ENCODE measurements at regions not wholly inside any gene's neighbourhood (a gene's known extent, or its start where the extent isn't known, plus 50 kb on each side); places are given as distances from the start of the nearest gene placed in this dataset.
"Not testable (repeated sequence)": the region's sequence is repeated elsewhere in the genome, so short reads cannot be mapped to it uniquely, and the experiment has no call there.

GRCh38 chr1:208990456-208990855 is 593.1 kb upstream of the CAMK1G start:
- Histone ChIP-seq H3K4me3 (no peak overlapping the region), H3K27ac (no peak overlapping the region), H3K36me3 (no peaks in the 10 kb centered on the region), H3K27me3 (ENCODE audit: low read depth) (no peaks in the 10 kb centered on the region), H3K4me1 (peaks cover 12% of the 10 kb centered on the region), H3K9me3 (no peaks in the 10 kb centered on the region)
- DNase-seq (no peak), ATAC-seq (no peak)
- intact Hi-C loops (cut with DNase I), result no loop called here
- TF ChIP-seq, protein P1, sequence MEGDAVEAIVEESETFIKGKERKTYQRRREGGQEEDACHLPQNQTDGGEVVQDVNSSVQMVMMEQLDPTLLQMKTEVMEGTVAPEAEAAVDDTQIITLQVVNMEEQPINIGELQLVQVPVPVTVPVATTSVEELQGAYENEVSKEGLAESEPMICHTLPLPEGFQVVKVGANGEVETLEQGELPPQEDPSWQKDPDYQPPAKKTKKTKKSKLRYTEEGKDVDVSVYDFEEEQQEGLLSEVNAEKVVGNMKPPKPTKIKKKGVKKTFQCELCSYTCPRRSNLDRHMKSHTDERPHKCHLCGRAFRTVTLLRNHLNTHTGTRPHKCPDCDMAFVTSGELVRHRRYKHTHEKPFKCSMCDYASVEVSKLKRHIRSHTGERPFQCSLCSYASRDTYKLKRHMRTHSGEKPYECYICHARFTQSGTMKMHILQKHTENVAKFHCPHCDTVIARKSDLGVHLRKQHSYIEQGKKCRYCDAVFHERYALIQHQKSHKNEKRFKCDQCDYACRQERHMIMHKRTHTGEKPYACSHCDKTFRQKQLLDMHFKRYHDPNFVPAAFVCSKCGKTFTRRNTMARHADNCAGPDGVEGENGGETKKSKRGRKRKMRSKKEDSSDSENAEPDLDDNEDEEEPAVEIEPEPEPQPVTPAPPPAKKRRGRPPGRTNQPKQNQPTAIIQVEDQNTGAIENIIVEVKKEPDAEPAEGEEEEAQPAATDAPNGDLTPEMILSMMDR (IDR thresholded peaks at IDR 0.05), result no peak

DNA sequence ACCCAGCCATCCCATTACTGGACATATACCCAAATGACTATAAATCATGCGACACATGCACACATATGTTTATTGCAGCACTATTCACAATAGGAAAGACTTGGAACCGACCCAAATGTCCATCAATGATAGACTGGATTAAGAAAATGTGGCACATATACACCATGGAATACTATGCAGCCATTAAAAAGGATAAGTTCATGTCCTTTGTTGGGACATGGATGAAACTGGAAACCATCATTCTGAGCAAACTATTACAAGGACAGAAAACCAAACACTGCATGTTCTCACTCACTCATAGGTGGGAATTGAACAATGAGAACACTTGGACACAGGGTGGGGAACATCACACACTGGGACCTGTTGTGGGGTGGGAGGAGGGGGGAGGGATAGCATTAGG is 586.5 kb upstream of the CAMK1G start:
- intact Hi-C loops (cut with DNase I); H3K9me3 ChIP-seq; H3K27me3 ChIP-seq (ENCODE audit: low read depth); H3K4me1 ChIP-seq; DNase-seq; H3K4me3 ChIP-seq; H3K27ac ChIP-seq; ATAC-seq; H3K36me3 ChIP-seq: not testable (repeated sequence)

DNA sequence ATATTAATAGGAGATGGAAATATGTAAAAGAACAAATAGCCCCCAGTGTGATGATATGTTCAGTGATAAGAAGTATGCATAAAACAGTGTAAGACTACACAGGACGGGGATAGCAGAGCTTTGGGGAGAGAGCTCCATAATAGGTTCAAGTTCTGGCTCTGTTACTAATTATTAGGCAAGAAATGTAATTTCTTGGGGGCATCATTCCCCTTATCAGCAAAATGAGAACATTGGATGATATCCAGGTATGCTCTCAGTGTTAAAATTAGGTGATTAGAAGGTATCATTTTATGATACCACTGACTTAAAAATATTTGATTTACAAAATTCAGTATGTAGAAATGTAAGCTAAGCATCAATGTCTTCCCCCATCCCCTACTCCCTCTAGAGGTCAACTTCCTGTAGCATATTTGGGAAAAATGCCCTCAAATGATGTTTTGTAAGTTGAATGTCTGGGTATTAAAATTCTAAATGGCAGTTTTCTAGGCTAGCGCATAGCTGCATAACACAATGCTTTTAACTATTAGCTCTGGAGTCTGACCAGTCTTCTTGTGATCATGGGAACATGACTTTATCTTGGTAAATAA is 585.7 kb upstream of the CAMK1G start:
- Histone ChIP-seq H3K36me3 (no peaks in the 10 kb centered on the region), H3K27me3 (ENCODE audit: low read depth) (no peaks in the 10 kb centered on the region), H3K9me3 (no peaks in the 10 kb centered on the region), H3K4me1 (no peaks in the 10 kb centered on the region), H3K4me3 (no peak overlapping the region), H3K27ac (no peak overlapping the region)
- no peak for DNase-seq
- intact Hi-C loops (cut with DNase I), result no loop called here
- ATAC-seq, result no peak
- TF ChIP-seq, protein P1 (IDR thresholded peaks at IDR 0.05), result peak; percentile 15

DNA sequence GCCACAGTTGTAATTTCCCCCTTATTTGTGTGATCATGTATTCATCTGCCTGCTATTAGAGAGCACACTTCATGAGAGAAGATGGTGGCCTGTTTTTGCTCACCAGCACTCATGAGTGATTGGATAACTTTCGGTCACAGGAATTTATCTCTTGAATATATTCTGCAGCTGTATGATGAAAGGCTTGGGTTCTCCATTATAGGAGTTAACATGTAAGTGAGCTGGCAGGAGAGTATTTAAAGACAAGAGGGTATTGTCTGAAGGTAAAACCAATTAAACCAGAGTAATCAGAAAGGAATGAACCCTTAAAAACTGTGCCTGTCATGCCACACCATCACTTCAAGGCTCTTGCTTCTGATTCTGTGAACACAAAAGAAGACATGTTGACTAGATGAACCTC is 574.9 kb upstream of the CAMK1G start:
- H3K4me1 ChIP-seq, result no peaks in the 10 kb centered on the region
- H3K9me3 ChIP-seq, result no peaks in the 10 kb centered on the region
- no peak overlapping the region for H3K27ac ChIP-seq
- H3K27me3 ChIP-seq (ENCODE audit: low read depth), result no peaks in the 10 kb centered on the region
- no peaks in the 10 kb centered on the region for H3K36me3 ChIP-seq
- TF ChIP-seq, protein P1 (IDR thresholded peaks at IDR 0.05), result no peak
- DNase-seq, result no peak
- no peak for ATAC-seq
- intact Hi-C loops (cut with DNase I), result no loop called here
- H3K4me3 ChIP-seq, result no peak overlapping the region

GRCh38 chr1:209010475-209011230 is 572.9 kb upstream of the CAMK1G start:
- intact Hi-C loops (cut with DNase I), result no loop called here
- no peak overlapping the region for H3K27ac ChIP-seq
- no peaks in the 10 kb centered on the region for H3K4me1 ChIP-seq
- no peak for ATAC-seq
- H3K27me3 ChIP-seq (ENCODE audit: low read depth), result no peaks in the 10 kb centered on the region
- TF ChIP-seq, protein P1 (IDR thresholded peaks at IDR 0.05), result no peak
- no peak overlapping the region for H3K4me3 ChIP-seq
- DNase-seq, result no peak
- no peaks in the 10 kb centered on the region for H3K9me3 ChIP-seq
- no peaks in the 10 kb centered on the region for H3K36me3 ChIP-seq

- Histone ChIP-seq H3K4me1 (no peaks in the 10 kb centered on the region), H3K36me3 (no peaks in the 10 kb centered on the region), H3K27ac (no peak overlapping the region), H3K4me3 (no peak overlapping the region), H3K9me3 (no peaks in the 10 kb centered on the region), H3K27me3 (ENCODE audit: low read depth) (no peaks in the 10 kb centered on the region)
- DNase-seq (no peak), ATAC-seq (peak in 1 of 2 donors; percentile 24)
- intact Hi-C loops (cut with DNase I), result no loop called here
- TF ChIP-seq, protein P1 (IDR thresholded peaks at IDR 0.05), result no peak
These were observed 570.9 kb upstream of the CAMK1G start for GRCh38 chr1:209012443-209013196.

Data from lower lobe of right lung (tissue), 2 donors.